Neural progenitor cell (in vitro differentiated cells): ENCODE measurements at regions not wholly inside any gene's neighbourhood (a gene's known extent, or its start where the extent isn't known, plus 50 kb on each side); places are given as distances from the start of the nearest gene placed in this dataset.

Experiments used
- CTCF ChIP-seq: fragments of 200-600 bp; sonication (generic); IDR thresholded peaks from 2 replicates; pipeline ENCODE4 v1.5.1; 2017; ENCODE audit warnings: antibody characterized with exemption, mild to moderate bottlenecking
- EZH2 ChIP-seq: fragments of 200-600 bp; sonication (generic); IDR thresholded peaks from 2 replicates; pipeline ENCODE4 v1.6.1; 2017; ENCODE audit warnings: antibody characterized with exemption, mild to moderate bottlenecking, moderate library complexity

GRCh38 chr4:38390969-38391545 lies 272.9 kb upstream of the KLF3 start:
- TF ChIP-seq CTCF (no peak), EZH2 (no peak)
